Activated CD8-positive, alpha-beta memory T cell treated with anti-CD3 and anti-CD28 coated beads for 48 hours (primary cell): ENCODE measurements at regions not wholly inside any gene's neighbourhood (a gene's known extent, or its start where the extent isn't known, plus 50 kb on each side); places are given as distances from the start of the nearest gene placed in this dataset.
A peak's percentile ranks its signal among the peaks of the same experiment; 100 is the strongest.

Experiments used
- DNase-seq, 3 experiments: peaks; one replicate each; pipeline ENCODE4 v3.0.0-alpha.2; 2020; ENCODE audit warnings: low read depth in 2 of 3, low spot score in 2 of 3

- DNase-seq, result no peak
Measured at GRCh38 chr2:22282220-22282619, 1102.8 kb upstream of the KLHL29 start.

- DNase-seq, result no peak
Measured at GRCh38 chr2:22282916-22283315, 1102.1 kb upstream of the KLHL29 start.

- DNase-seq, result no peak
Measured at GRCh38 chr2:22283436-22283835, 1101.5 kb upstream of the KLHL29 start.

- DNase-seq, result no peak
Measured at GRCh38 chr2:22290302-22290701, 1094.7 kb upstream of the KLHL29 start.

GRCh38 chr2:22290909-22291473 lies 1094.0 kb upstream of the KLHL29 start:
- no peak for DNase-seq

GRCh38 chr2:22301228-22301627 lies 1083.8 kb upstream of the KLHL29 start:
- no peak for DNase-seq

GRCh38 chr2:22326250-22326649 lies 1058.7 kb upstream of the KLHL29 start:
- no peak for DNase-seq

- no peak for DNase-seq
Measured at GRCh38 chr2:22329211-22330154, 1055.5 kb upstream of the KLHL29 start.

- no peak for DNase-seq
Measured at GRCh38 chr2:22336414-22336813, 1048.6 kb upstream of the KLHL29 start.

- DNase-seq, result no peak
Measured at GRCh38 chr2:22340716-22341115, 1044.3 kb upstream of the KLHL29 start.

GRCh38 chr2:22347306-22347705 lies 1037.7 kb upstream of the KLHL29 start:
- DNase-seq, result no peak

- DNase-seq, result no peak
Measured at GRCh38 chr2:22350621-22351020, 1034.4 kb upstream of the KLHL29 start.

GRCh38 chr2:22355816-22356433 lies 1029.1 kb upstream of the KLHL29 start:
- peak in 2 of 3 experiments; percentile 23 to 38 for DNase-seq

GRCh38 chr2:22359071-22359672 lies 1025.8 kb upstream of the KLHL29 start:
- no peak for DNase-seq

GRCh38 chr2:22360735-22361374 lies 1024.1 kb upstream of the KLHL29 start:
- DNase-seq, result no peak

GRCh38 chr2:22361571-22361970 lies 1023.4 kb upstream of the KLHL29 start:
- DNase-seq, result no peak

GRCh38 chr2:22375096-22375495 lies 1009.9 kb upstream of the KLHL29 start:
- DNase-seq, result no peak

GRCh38 chr2:22377268-22377667 lies 1007.7 kb upstream of the KLHL29 start:
- DNase-seq, result no peak

GRCh38 chr2:22382479-22383169 lies 1002.4 kb upstream of the KLHL29 start:
- no peak for DNase-seq

- DNase-seq, result no peak
Measured at GRCh38 chr2:22397847-22398246, 987.1 kb upstream of the KLHL29 start.

GRCh38 chr2:22403748-22404147 lies 981.2 kb upstream of the KLHL29 start:
- no peak for DNase-seq
